HEK293 (cell line): ENCODE measurements at regions not wholly inside any gene's neighbourhood (a gene's known extent, or its start where the extent isn't known, plus 50 kb on each side); places are given as distances from the start of the nearest gene placed in this dataset.

ENCODE experiments used
- CTCF ChIA-PET: fragments of 350-600 bp; formaldehyde crosslinking; extraction: SDS; loops from one replicate; lab custom pipeline; 2021; ENCODE audit warnings: antibody characterized with exemption; lab: Yijun Ruan, JAX
- POLR2A ChIA-PET: fragments of 300-600 bp; formaldehyde crosslinking; extraction: SDS; loops from one replicate; lab custom pipeline; 2020; ENCODE audit warnings: antibody characterized with exemption, inconsistent platforms; lab: Yijun Ruan, JAX
- H3K27ac ChIP-seq: fragments of 200-500 bp; sonication (Bioruptor generic); 2 replicates; pipeline ENCODE4 v1.5.1; 2014; ENCODE audit warnings: low read depth, low read length, control low read depth, inconsistent platforms; ENCODE audit errors: extremely low read depth
- H3K36me3 ChIP-seq, 2 experiments: fragments of 200-500 bp in 1 of 2; sonication (Bioruptor generic) in 1 of 2; 1 replicate in 1 of 2; 2 replicates in 1 of 2; pipeline ENCODE4 v1.5.1; 2014 to 2017; ENCODE audit warnings: inconsistent platforms in 2 of 2, low read length in 2 of 2; ENCODE audit not compliant: control insufficient read depth in 2 of 2, insufficient read depth in 1 of 2
- H3K4me1 ChIP-seq: fragments of 200-500 bp; sonication (Bioruptor generic); 2 replicates; pipeline ENCODE4 v1.5.1; 2014; ENCODE audit warnings: mild to moderate bottlenecking, low read length, inconsistent platforms; ENCODE audit not compliant: control insufficient read depth, insufficient read depth
- H3K4me3 ChIP-seq: 2 replicates; pipeline ENCODE4 v1.5.1; 2011; ENCODE audit warnings: low read depth, mild to moderate bottlenecking, control low read depth, low read length, moderate library complexity
- H3K9me3 ChIP-seq: fragments of 200-500 bp; sonication (Bioruptor generic); 2 replicates; pipeline ENCODE4 v1.5.1; 2014; ENCODE audit warnings: low read depth, low read length, inconsistent platforms; ENCODE audit not compliant: control insufficient read depth, insufficient read depth
- AEBP2 ChIP-seq: fragments of 450-650 bp; formaldehyde crosslinking; IDR thresholded peaks from 2 replicates; pipeline ENCODE4 v1.5.1; 2016; ENCODE audit warnings: missing biosample characterization, missing genetic modification characterization, borderline replicate concordance
- IKZF3 ChIP-seq: fragments of 450-650 bp; IDR thresholded peaks from 2 replicates; pipeline ENCODE4 v1.5.0; 2018; ENCODE audit warnings: missing biosample characterization, mild to moderate bottlenecking, missing genetic modification characterization, moderate library complexity
- KLF17 ChIP-seq: fragments of 450-650 bp; formaldehyde crosslinking; IDR thresholded peaks from 2 replicates; pipeline ENCODE4 v1.5.1; 2016; ENCODE audit warnings: missing biosample characterization, missing genetic modification characterization
- ZNF138 ChIP-seq: fragments of 450-650 bp; formaldehyde crosslinking; IDR thresholded peaks from 2 replicates; pipeline ENCODE4 v1.5.1; 2016; ENCODE audit warnings: missing biosample characterization, missing genetic modification characterization, borderline replicate concordance
- ZNF16 ChIP-seq: fragments of 450-650 bp; formaldehyde crosslinking; IDR thresholded peaks from 2 replicates; pipeline ENCODE4 v1.5.1; 2016; ENCODE audit warnings: low read depth, missing biosample characterization, missing genetic modification characterization
- ZNF202 ChIP-seq: fragments of 450-650 bp; formaldehyde crosslinking; IDR thresholded peaks from 2 replicates; pipeline ENCODE4 v1.5.1; 2016; ENCODE audit warnings: missing biosample characterization, missing genetic modification characterization, borderline replicate concordance
- ZNF341 ChIP-seq: fragments of 450-650 bp; formaldehyde crosslinking; IDR thresholded peaks from 2 replicates; pipeline ENCODE4; 2016; ENCODE audit warnings: low read depth, missing biosample characterization, missing genetic modification characterization
- ZNF354C ChIP-seq: fragments of 450-650 bp; formaldehyde crosslinking; IDR thresholded peaks from 2 replicates; pipeline ENCODE4 v1.5.1; 2016; ENCODE audit warnings: missing biosample characterization, missing genetic modification characterization, low read depth, borderline replicate concordance
- ZNF514 ChIP-seq: fragments of 450-650 bp; formaldehyde crosslinking; IDR thresholded peaks from 2 replicates; pipeline ENCODE4 v1.5.1; 2016; ENCODE audit warnings: missing biosample characterization, missing genetic modification characterization
- ZNF654 ChIP-seq: fragments of 450-650 bp; formaldehyde crosslinking; IDR thresholded peaks from 2 replicates; pipeline ENCODE4 v1.5.1; 2016; ENCODE audit warnings: low read depth, missing biosample characterization, missing genetic modification characterization
- ZNF658 ChIP-seq: fragments of 450-650 bp; formaldehyde crosslinking; IDR thresholded peaks from 2 replicates; pipeline ENCODE4; 2016; ENCODE audit warnings: missing biosample characterization, missing genetic modification characterization
- ZNF701 ChIP-seq: fragments of 450-650 bp; formaldehyde crosslinking; IDR thresholded peaks from 2 replicates; pipeline ENCODE4 v1.5.1; 2016; ENCODE audit warnings: missing biosample characterization, missing genetic modification characterization
- ZNF768 ChIP-seq: fragments of 450-650 bp; formaldehyde crosslinking; IDR thresholded peaks from 2 replicates; pipeline ENCODE4 v1.5.1; 2018; ENCODE audit warnings: missing biosample characterization, mild to moderate bottlenecking, missing genetic modification characterization
- ZSCAN18 ChIP-seq: fragments of 450-650 bp; formaldehyde crosslinking; IDR thresholded peaks from 2 replicates; pipeline ENCODE4 v1.5.1; 2016; ENCODE audit warnings: missing biosample characterization, missing genetic modification characterization
- TF ChIP-seq, protein P1 (sequence below): sonication (generic); formaldehyde crosslinking; IDR thresholded peaks from 2 replicates; pipeline ENCODE4 v1.8.1; 2022; ENCODE audit warnings: mild to moderate bottlenecking, moderate library complexity, missing genetic modification reagents
- TF ChIP-seq, protein P2 (sequence below): fragments of 450-650 bp; formaldehyde crosslinking; IDR thresholded peaks from 2 replicates; pipeline ENCODE4 v1.5.1; 2016; ENCODE audit warnings: missing biosample characterization, missing genetic modification characterization
- TF ChIP-seq, protein P3 (sequence below): fragments of 450-650 bp; formaldehyde crosslinking; IDR thresholded peaks from 2 replicates; pipeline ENCODE4 v1.5.1; 2016; ENCODE audit warnings: missing biosample characterization, missing genetic modification characterization

DNA sequence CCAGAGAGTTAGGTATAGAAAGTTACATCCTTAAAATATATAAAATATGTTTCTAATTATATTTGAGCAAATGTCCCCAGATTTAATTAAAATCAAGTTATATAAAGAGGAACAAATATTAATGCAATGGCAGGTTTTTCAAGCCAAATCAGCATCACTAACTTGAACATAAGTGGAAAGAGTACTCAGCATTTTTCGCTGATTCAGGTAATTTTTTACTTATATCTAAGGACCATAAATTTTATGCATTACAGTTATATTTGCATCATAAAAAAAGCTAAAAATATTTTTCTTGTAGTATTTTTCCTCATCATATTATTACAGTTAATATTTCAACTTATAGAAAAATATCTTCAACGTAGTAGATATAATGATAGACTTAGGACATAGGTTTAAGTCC is 1047.4 kb downstream of the FAM133A start:
- no peaks in the 10 kb centered on the region; a peak in 1 of 3 replicates for H3K36me3 ChIP-seq
- POLR2A ChIA-PET = no interaction called here
- no peak for TF ChIP-seq ZNF658 (tag by site-specific recombination)
- H3K27ac ChIP-seq = no peak overlapping the region
- no peaks in the 10 kb centered on the region; the same call in 1 of the 2 replicates for H3K9me3 ChIP-seq
- no peaks in the 10 kb centered on the region for H3K4me1 ChIP-seq
- CTCF ChIA-PET = no interaction called here
- no peak overlapping the region for H3K4me3 ChIP-seq

- no peaks in the 10 kb centered on the region; a peak in 1 of 3 replicates for H3K36me3 ChIP-seq
- no peaks in the 10 kb centered on the region; the same call in 1 of the 2 replicates for H3K9me3 ChIP-seq
- H3K27ac ChIP-seq = no peak overlapping the region
- no peaks in the 10 kb centered on the region for H3K4me1 ChIP-seq
- POLR2A ChIA-PET = no interaction called here
- CTCF ChIA-PET = no interaction called here
- no peak overlapping the region for H3K4me3 ChIP-seq
- TF ChIP-seq IKZF3 (tag by site-specific recombination) = no peak
- no peak for TF ChIP-seq AEBP2 (tag by site-specific recombination)
- TF ChIP-seq KLF17 (tag by site-specific recombination) = no peak
- no peak for TF ChIP-seq ZNF514 (tag by site-specific recombination)
- TF ChIP-seq, protein P1, sequence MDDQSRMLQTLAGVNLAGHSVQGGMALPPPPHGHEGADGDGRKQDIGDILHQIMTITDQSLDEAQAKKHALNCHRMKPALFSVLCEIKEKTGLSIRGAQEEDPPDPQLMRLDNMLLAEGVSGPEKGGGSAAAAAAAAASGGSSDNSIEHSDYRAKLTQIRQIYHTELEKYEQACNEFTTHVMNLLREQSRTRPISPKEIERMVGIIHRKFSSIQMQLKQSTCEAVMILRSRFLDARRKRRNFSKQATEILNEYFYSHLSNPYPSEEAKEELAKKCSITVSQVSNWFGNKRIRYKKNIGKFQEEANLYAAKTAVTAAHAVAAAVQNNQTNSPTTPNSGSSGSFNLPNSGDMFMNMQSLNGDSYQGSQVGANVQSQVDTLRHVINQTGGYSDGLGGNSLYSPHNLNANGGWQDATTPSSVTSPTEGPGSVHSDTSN (CRISPR knock-in tag) = no peak
- TF ChIP-seq ZNF701 (tag by site-specific recombination) = no peak
- TF ChIP-seq ZNF16 (tag by site-specific recombination) = no peak
- no peak for TF ChIP-seq ZNF202 (tag by site-specific recombination)
- TF ChIP-seq ZNF654 = no peak
- TF ChIP-seq, protein P2, sequence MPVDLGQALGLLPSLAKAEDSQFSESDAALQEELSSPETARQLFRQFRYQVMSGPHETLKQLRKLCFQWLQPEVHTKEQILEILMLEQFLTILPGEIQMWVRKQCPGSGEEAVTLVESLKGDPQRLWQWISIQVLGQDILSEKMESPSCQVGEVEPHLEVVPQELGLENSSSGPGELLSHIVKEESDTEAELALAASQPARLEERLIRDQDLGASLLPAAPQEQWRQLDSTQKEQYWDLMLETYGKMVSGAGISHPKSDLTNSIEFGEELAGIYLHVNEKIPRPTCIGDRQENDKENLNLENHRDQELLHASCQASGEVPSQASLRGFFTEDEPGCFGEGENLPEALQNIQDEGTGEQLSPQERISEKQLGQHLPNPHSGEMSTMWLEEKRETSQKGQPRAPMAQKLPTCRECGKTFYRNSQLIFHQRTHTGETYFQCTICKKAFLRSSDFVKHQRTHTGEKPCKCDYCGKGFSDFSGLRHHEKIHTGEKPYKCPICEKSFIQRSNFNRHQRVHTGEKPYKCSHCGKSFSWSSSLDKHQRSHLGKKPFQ = no peak
- TF ChIP-seq, protein P3, sequence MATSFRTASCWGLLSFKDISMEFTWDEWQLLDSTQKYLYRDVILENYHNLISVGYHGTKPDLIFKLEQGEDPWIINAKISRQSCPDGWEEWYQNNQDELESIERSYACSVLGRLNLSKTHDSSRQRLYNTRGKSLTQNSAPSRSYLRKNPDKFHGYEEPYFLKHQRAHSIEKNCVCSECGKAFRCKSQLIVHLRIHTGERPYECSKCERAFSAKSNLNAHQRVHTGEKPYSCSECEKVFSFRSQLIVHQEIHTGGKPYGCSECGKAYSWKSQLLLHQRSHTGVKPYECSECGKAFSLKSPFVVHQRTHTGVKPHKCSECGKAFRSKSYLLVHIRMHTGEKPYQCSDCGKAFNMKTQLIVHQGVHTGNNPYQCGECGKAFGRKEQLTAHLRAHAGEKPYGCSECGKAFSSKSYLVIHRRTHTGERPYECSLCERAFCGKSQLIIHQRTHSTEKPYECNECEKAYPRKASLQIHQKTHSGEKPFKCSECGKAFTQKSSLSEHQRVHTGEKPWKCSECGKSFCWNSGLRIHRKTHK (tag by site-specific recombination) = no peak
- TF ChIP-seq ZNF354C (tag by site-specific recombination) = no peak
- no peak for TF ChIP-seq ZNF138 (tag by site-specific recombination)
- no peak for TF ChIP-seq ZNF768 (tag by site-specific recombination)
- no peak for TF ChIP-seq ZSCAN18
- TF ChIP-seq ZNF658 (tag by site-specific recombination) = no peak
- TF ChIP-seq ZNF341 (tag by site-specific recombination) = no peak
These were observed 1048.6 kb downstream of the FAM133A start for GRCh38 chrX:94722578-94722977.
